HepG2 (cell line): ENCODE measurements at regions not wholly inside any gene's neighbourhood (a gene's known extent, or its start where the extent isn't known, plus 50 kb on each side); places are given as distances from the start of the nearest gene placed in this dataset.

ENCODE experiments used
- ATAC-seq: fragments of 200-7000 bp; cut with Tn5 transposase; 3 replicates; pipeline ENCODE4 v1.9.1; 2020; ENCODE audit warnings: mild to moderate bottlenecking, moderate library complexity
- BruUV-seq: library from RNA; stranded (reverse); fragments of 400-500 nt; replicated peaks from 2 replicates; lab custom pipeline; 2021; lab: Mats Ljungman, UMichigan
- CTCF ChIA-PET: fragments of 300-600 bp; formaldehyde crosslinking; extraction: SDS; loops from one replicate; lab custom pipeline; 2021; ENCODE audit warnings: low total read pairs, inconsistent platforms, low intra/inter-chr PET ratio; lab: Yijun Ruan, JAX
- POLR2A ChIA-PET: fragments of 350-600 bp; sonication (Branson Sonifier 250); formaldehyde crosslinking; loops from one replicate; lab custom pipeline; 2020; ENCODE audit warnings: antibody characterized with exemption, inconsistent platforms; lab: Yijun Ruan, JAX
- DNase-seq: peaks from one replicate; pipeline ENCODE4 v3.0.0-alpha.2; 2015; ENCODE audit warnings: low spot score
- FAIRE-seq: peaks from 3 replicates; lab custom pipeline; 2011; peaks lifted over from hg19 to GRCh38; lab: Jason Lieb, UNC
- H2AFZ ChIP-seq: one replicate; pipeline ENCODE4 v1.6.1; 2011; ENCODE audit warnings: low read length, inconsistent platforms
- H3K27ac ChIP-seq: fragments of 300-600 bp; 3 replicates; pipeline ENCODE4 v1.8.0; 2011; ENCODE audit warnings: mixed run types, mild to moderate bottlenecking, mixed read lengths, low read length, inconsistent platforms; ENCODE audit not compliant: insufficient read depth; ENCODE audit errors: extremely low read length
- H3K27me3 ChIP-seq, 2 experiments: fragments of 200-600 bp in 1 of 2; 2 replicates in 1 of 2; 3 replicates in 1 of 2; pipeline versions ENCODE4 v1.6.0 to v1.8.0; 2011; ENCODE audit warnings: low read length in 2 of 2, mild to moderate bottlenecking in 2 of 2, moderate library complexity in 2 of 2, inconsistent platforms in 1 of 2; ENCODE audit not compliant: insufficient read depth in 2 of 2, control insufficient read depth in 1 of 2
- H3K36me3 ChIP-seq, 2 experiments: fragments of 200-600 bp in 1 of 2; replicated peaks in 1 of 2; 2 replicates in 1 of 2; 3 replicates in 1 of 2; pipeline versions ENCODE4 v1.5.1 to v1.8.0; 2011; ENCODE audit warnings: low read length in 2 of 2, inconsistent platforms in 1 of 2; ENCODE audit not compliant: insufficient read depth in 2 of 2, control insufficient read depth in 1 of 2
- H3K4me1 ChIP-seq: 2 replicates; pipeline ENCODE4 v1.5.1; 2012; ENCODE audit warnings: low read length, inconsistent platforms; ENCODE audit not compliant: insufficient read depth
- H3K4me2 ChIP-seq: 2 replicates; pipeline ENCODE4 v1.6.0; 2011; ENCODE audit warnings: low read depth, low read length, inconsistent platforms
- H3K4me3 ChIP-seq, 3 experiments: fragments of 200-600 bp in 1 of 3; sonication (generic), shearing (Covaris generic) in 1 of 3; replicated peaks in 1 of 3; 2 replicates each; pipeline ENCODE4 v1.5.1; 2011 to 2016; ENCODE audit warnings: low read length in 3 of 3, inconsistent platforms in 2 of 3, low read depth in 2 of 3, mild to moderate bottlenecking in 2 of 3, control low read depth in 1 of 3, mixed read lengths in 1 of 3; ENCODE audit not compliant: insufficient read depth in 1 of 3
- H3K79me2 ChIP-seq: one replicate; pipeline ENCODE4 v1.6.1; 2011; ENCODE audit warnings: low read length, inconsistent platforms; ENCODE audit not compliant: insufficient read depth
- H3K9ac ChIP-seq: 2 replicates; pipeline ENCODE4 v1.6.0; 2011; ENCODE audit warnings: mild to moderate bottlenecking, low read depth, low read length, inconsistent platforms; ENCODE audit not compliant: insufficient read depth
- H3K9me3 ChIP-seq: 2 replicates; pipeline ENCODE4 v1.5.1; 2012; ENCODE audit warnings: mild to moderate bottlenecking, low read length
- H4K20me1 ChIP-seq: 2 replicates; pipeline ENCODE4 v1.6.0; 2011; ENCODE audit warnings: inconsistent platforms, mild to moderate bottlenecking, low read length, moderate library complexity; ENCODE audit not compliant: insufficient read depth
- CENPBD1 ChIP-seq: sonication (generic); formaldehyde crosslinking; IDR thresholded peaks from 2 replicates; pipeline ENCODE4 v1.8.0; 2022; ENCODE audit warnings: missing genetic modification reagents, low read depth, mild to moderate bottlenecking, borderline replicate concordance
- CHCHD3 ChIP-seq: sonication (generic); formaldehyde crosslinking; IDR thresholded peaks from 2 replicates; pipeline ENCODE4 v1.8.0; 2022; ENCODE audit warnings: mild to moderate bottlenecking, missing genetic modification reagents, moderate library complexity
- DNMT3B ChIP-seq: conservative IDR thresholded peaks from 2 replicates; pipeline ENCODE4 v1.6.1; 2016; ENCODE audit warnings: missing biosample characterization, control low read depth
- FOXO1 ChIP-seq: sonication (generic); formaldehyde crosslinking; IDR thresholded peaks from 2 replicates; pipeline ENCODE4 v1.4.0; 2020; ENCODE audit warnings: missing genetic modification reagents
- FOXO4 ChIP-seq: sonication (generic); formaldehyde crosslinking; conservative IDR thresholded peaks from 2 replicates; pipeline ENCODE4 v1.8.1; 2023; ENCODE audit warnings: missing genetic modification reagents
- MED13 ChIP-seq: sonication (generic); formaldehyde crosslinking; IDR thresholded peaks from 2 replicates; pipeline ENCODE4 v1.5.0; 2020; ENCODE audit warnings: missing genetic modification reagents
- NR2F6 ChIP-seq, 2 experiments: IDR thresholded peaks; 2 replicates each; pipeline ENCODE4 v1.6.1; 2016; ENCODE audit warnings: antibody characterized with exemption in 1 of 2, mild to moderate bottlenecking in 1 of 2
- POGZ ChIP-seq: sonication (generic); formaldehyde crosslinking; IDR thresholded peaks from 2 replicates; pipeline ENCODE4 v1.4.0; 2020; ENCODE audit warnings: mild to moderate bottlenecking, missing genetic modification reagents
- RXRA ChIP-seq: sonication (generic); formaldehyde crosslinking; IDR thresholded peaks from 2 replicates; pipeline ENCODE4 v1.5.1; 2020; ENCODE audit warnings: missing genetic modification reagents
- SETDB1 ChIP-seq: sonication (generic); formaldehyde crosslinking; IDR thresholded peaks from 2 replicates; pipeline ENCODE4 v1.5.1; 2020; ENCODE audit warnings: missing genetic modification reagents, mild to moderate bottlenecking, borderline replicate concordance
- SOX13 ChIP-seq, 3 experiments: fragments of 450-650 bp in 1 of 3; sonication (generic) in 1 of 3; formaldehyde crosslinking in 1 of 3; IDR thresholded peaks in 2 of 3; conservative IDR thresholded peaks in 1 of 3; 2 replicates each; pipeline versions ENCODE4 v1.5.0 to v1.6.1; 2016 to 2020; ENCODE audit warnings: antibody characterized with exemption in 1 of 3, mild to moderate bottlenecking in 1 of 3, missing compliant biosample characterization in 1 of 3, missing genetic modification reagents in 1 of 3, moderate library complexity in 1 of 3
- TFDP2 ChIP-seq: sonication (generic); formaldehyde crosslinking; IDR thresholded peaks from 2 replicates; pipeline ENCODE4 v1.4.0; 2020; ENCODE audit warnings: missing genetic modification reagents
- TP53 ChIP-seq: sonication (generic); formaldehyde crosslinking; conservative IDR thresholded peaks from 2 replicates; pipeline ENCODE4 v1.4.0; 2020; ENCODE audit warnings: missing genetic modification reagents
- ZFP41 ChIP-seq: sonication (generic); formaldehyde crosslinking; IDR thresholded peaks from 2 replicates; pipeline ENCODE4 v1.4.0; 2020; ENCODE audit warnings: mild to moderate bottlenecking, missing genetic modification reagents, borderline replicate concordance
- ZNF460 ChIP-seq: sonication (generic); formaldehyde crosslinking; IDR thresholded peaks from 2 replicates; pipeline ENCODE4 v1.5.1; 2020; ENCODE audit warnings: missing genetic modification reagents, mild to moderate bottlenecking, borderline replicate concordance
- WGBS: methylation state at CpG from one replicate; pipeline ENCODE4 v1.1.6; 2017; ENCODE audit warnings: low lambda C conversion rate; 5-methylcytosine and 5-hydroxymethylcytosine counted together
- in situ Hi-C: cut with HindIII; loops from 2 replicates; pipeline ENCODE4 v1.10.0; 2017; ENCODE audit warnings: low pct_unique_long_range_greater_than_20kb; ENCODE audit not compliant: extremely low pct_ligation_motif_present
- intact Hi-C: fragments of 100-400 bp; cut with micrococcal nuclease; formaldehyde crosslinking; loops from one replicate; pipeline ENCODE4 v1.10.0; 2022; ENCODE audit not compliant: unreplicated experiment

GRCh38 chr14:66421990-66422946 is 63.9 kb upstream of the CCDC196 start:
- intact Hi-C loops, result no loop called here
- Histone ChIP-seq H3K9ac (no peak overlapping the region), H3K4me1 (no peaks in the 10 kb centered on the region), H3K9me3 (no peaks in the 10 kb centered on the region), H4K20me1 (no peaks in the 10 kb centered on the region), H3K27ac (no peak overlapping the region), H3K27me3 (no peaks in the 10 kb centered on the region), H3K4me2 (peak overlapping the region; percentile 15; the same call in 1 of the 2 replicates), H3K79me2 (no peaks in the 10 kb centered on the region), H2AFZ (no peak overlapping the region), H3K36me3 (no peaks in the 10 kb centered on the region), H3K4me3 (no peak overlapping the region)
- ATAC-seq (no peak), FAIRE-seq (no peak), DNase-seq (no peak)
- BruUV-seq, result no TSS peak
- CTCF ChIA-PET, result no interaction called here
- 19% methylated on average over 6 of the region's 6 CpGs for WGBS
- POLR2A ChIA-PET, result no interaction called here
- in situ Hi-C loops, result no loop called here
- no peak for TF ChIP-seq TP53 (CRISPR knock-in tag)
- no peak for TF ChIP-seq FOXO4 (CRISPR knock-in tag)
- TF ChIP-seq, all 625 proteins: peak for 0

DNA sequence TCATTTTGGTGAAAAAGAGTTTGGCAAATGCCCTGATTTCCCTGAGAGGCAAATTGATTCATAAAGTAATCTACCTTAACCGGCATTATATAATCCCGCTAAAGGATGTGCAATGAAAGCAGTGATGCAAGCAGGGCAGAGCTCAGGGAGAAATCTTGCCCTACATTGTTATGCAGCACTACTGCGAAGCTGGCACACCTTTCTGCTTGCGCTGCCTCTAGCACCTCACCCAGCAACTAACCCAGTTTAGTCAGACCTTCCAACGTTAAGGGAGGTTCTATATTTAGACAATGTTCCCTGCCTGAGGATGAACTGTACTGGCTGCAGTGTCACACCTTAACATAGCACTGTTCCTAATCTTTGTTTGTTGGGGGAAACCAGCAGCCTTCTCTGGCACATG is 60.8 kb upstream of the CCDC196 start:
- in situ Hi-C loops (no loop called here), intact Hi-C loops (no loop called here)
- H3K4me1 ChIP-seq, result no peaks in the 10 kb centered on the region
- BruUV-seq, result no TSS peak
- no peak overlapping the region for H3K4me2 ChIP-seq
- no peak for DNase-seq
- FAIRE-seq, result no peak
- H3K79me2 ChIP-seq, result no peaks in the 10 kb centered on the region
- no peaks in the 10 kb centered on the region for H3K27me3 ChIP-seq
- no peak overlapping the region for H2AFZ ChIP-seq
- H4K20me1 ChIP-seq, result no peaks in the 10 kb centered on the region
- H3K4me3 ChIP-seq, result no peak overlapping the region
- H3K27ac ChIP-seq, result no peak overlapping the region
- ChIA-PET POLR2A (no interaction called here), CTCF (no interaction called here)
- WGBS, result 88% methylated on average over 2 of the region's 5 CpGs
- no peak for ATAC-seq
- no peaks in the 10 kb centered on the region for H3K9me3 ChIP-seq
- H3K36me3 ChIP-seq, result no peaks in the 10 kb centered on the region
- H3K9ac ChIP-seq, result no peak overlapping the region
- TF ChIP-seq RXRA (CRISPR knock-in tag), result no peak
- no peak for TF ChIP-seq FOXO1 (CRISPR knock-in tag)
- no peak for TF ChIP-seq SOX13 (IDR thresholded peaks at IDR 0.05)
- TF ChIP-seq SOX13 (CRISPR knock-in tag; conservative IDR thresholded peaks at IDR 0.05 in 1 of 2, IDR thresholded peaks at IDR 0.05 in 1 of 2), result no peak
- no peak for TF ChIP-seq NR2F6 (IDR thresholded peaks at IDR 0.05)
- TF ChIP-seq NR2F6 (CRISPR knock-in tag; IDR thresholded peaks at IDR 0.05), result no peak
- TF ChIP-seq ZNF460 (CRISPR knock-in tag), result no peak
- no peak for TF ChIP-seq DNMT3B (CRISPR knock-in tag)
- TF ChIP-seq POGZ (CRISPR knock-in tag), result no peak
- TF ChIP-seq CHCHD3 (CRISPR knock-in tag), result no peak
- no peak for TF ChIP-seq CENPBD1
- no peak for TF ChIP-seq ZFP41 (CRISPR knock-in tag)
- no peak for TF ChIP-seq TFDP2 (CRISPR knock-in tag)
- no peak for TF ChIP-seq MED13 (CRISPR knock-in tag)
- TF ChIP-seq SETDB1 (CRISPR knock-in tag), result no peak
